Stimulated activated CD8-positive, alpha-beta memory T cell treated with anti-CD3 and anti-CD28 coated beads, Interleukin-15, amount 100 ng/mL, for 48 hours (primary cell): ENCODE measurements at regions not wholly inside any gene's neighbourhood (a gene's known extent, or its start where the extent isn't known, plus 50 kb on each side); places are given as distances from the start of the nearest gene placed in this dataset.
"Not testable (repeated sequence)": the region's sequence is repeated elsewhere in the genome, so short reads cannot be mapped to it uniquely, and the experiment has no call there.

Experiments
- DNase-seq, 2 donors: peaks; one replicate each; pipeline ENCODE4 v3.0.0-alpha.2; 2020; ENCODE audit warnings: low read depth in 2 of 2

DNA sequence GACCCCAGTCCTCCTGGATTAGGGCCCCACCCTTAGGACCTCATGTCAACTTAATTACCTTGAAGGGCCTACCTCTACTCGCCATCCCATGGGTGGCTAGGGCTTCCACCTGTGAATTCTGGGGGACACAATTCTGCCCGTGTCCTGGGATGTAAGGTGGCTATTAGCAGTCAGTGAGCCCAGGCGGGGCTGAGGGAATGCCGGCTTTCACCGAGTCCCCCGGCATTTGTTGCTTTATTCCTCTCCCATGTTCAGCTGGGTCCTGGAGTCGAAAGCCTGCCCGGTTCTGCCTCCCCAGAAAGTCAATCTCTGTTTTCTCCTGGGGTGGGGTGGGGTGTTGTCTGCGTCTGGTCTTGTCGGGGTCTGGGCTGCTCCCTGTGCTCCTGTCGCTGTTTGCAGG lies 125.6 kb downstream of the GLRX3 start:
- DNase-seq, result no peak

- DNase-seq, result no peak
Observed at GRCh38 chr10:130263289-130263688, 127.1 kb downstream of the GLRX3 start.

- DNase-seq, result no peak
Observed at GRCh38 chr10:130265542-130265941, 129.4 kb downstream of the GLRX3 start.

GRCh38 chr10:130282492-130283218 lies 146.5 kb downstream of the GLRX3 start:
- DNase-seq, result no peak

DNA sequence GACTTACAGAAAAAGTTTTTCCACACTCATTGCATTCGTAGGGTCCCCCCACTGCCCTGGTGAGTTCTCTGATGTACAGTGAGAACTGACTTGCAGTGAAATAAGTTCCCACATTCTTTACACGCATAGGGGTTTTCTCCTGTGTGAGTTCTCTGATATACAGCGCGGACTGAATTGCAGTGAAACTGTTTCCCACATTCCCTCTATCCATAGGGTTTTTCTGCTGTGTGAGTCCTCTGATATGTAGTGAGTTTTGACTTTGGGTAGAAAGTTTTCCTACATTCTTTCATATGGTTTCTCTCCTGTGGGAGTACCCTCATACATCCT lies 147.0 kb downstream of the GLRX3 start:
- DNase-seq, result no peak

GRCh38 chr10:130295761-130296160 lies 159.6 kb downstream of the GLRX3 start:
- not testable (repeated sequence) for DNase-seq

DNA sequence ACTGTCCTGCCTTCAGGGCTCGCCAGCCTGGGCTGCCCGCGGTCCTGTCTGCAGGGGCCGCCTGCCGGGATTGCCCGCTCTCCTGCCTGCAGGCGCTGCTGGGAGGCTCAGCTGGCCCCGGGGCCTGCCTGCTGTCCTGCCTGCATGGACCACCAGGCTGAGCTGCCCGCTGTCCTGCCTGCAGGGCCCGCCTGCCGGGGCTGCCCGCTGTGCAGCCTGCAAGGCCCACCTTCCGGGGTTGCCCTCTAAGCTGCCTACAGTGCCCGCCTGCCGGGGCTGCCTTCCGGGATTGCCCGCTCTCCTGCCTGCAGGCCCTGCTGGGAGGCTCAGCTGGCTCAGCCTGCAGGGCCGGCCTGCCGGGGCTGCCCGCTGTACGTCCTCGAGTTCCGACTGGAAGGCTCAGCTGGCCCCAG lies 164.4 kb downstream of the GLRX3 start:
- DNase-seq, result peak; percentile 12 to 60

- DNase-seq, result peak; percentile 24 to 74
Observed at GRCh38 chr10:130301021-130301892, 165.1 kb downstream of the GLRX3 start.

DNA sequence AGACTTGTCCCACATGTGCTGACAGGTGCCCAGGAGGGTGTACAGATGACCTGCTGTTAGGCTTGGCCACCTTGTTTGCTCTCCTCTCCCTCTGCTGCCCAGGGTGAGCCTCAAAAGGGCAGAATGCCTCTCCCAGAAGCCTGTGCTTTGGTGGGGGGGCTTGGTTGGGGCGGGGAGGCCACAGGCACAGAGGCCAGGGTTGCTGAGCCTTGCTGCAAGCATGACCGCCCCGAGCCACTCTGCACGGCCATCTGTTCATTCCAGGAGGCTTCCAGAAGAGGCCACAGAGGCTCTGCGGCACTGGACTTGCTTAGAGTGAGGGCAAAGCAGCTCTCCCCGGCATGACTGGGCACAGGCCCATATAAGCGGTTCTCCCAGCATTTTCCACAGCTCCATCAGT lies 190.8 kb downstream of the GLRX3 start:
- DNase-seq, result no peak

DNA sequence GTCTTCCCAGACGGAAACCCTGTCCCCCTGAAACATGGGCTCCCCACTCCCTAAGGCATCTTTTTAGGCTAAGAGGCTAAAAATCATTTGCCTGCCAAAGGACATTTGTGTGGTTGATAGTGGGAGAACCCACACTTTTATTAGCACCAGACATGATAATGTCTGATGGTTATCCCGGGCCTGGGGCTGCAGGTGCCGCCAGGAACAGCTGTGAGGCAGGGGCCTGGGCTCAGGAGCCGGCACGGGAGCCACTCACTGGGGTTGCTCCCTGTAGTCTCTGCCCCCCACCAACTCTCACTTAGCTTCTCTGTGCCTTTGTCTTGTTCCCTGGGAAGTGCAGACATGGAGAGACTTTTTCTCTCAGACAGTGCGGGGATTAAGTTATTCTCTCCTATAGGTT lies 193.6 kb downstream of the GLRX3 start:
- no peak for DNase-seq

DNA sequence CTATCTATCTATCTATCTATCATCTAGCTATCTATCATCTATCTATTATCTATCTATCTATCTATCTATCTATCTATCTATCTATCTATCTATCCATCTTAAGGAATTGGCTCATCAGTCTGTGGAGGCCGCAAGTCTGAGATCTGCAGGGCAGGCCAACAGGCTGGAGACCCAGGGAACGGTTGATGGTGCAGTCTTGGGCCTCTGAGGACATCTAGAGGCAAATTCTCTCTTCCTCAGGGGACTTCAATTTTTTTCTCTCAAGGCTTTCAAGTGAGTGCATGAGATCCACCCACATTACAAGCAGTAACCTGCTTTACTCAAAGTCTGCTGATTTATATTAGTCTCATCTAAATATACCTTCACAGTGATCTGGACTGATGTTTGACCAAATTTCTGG lies 197.0 kb downstream of the GLRX3 start:
- no peak for DNase-seq

DNA sequence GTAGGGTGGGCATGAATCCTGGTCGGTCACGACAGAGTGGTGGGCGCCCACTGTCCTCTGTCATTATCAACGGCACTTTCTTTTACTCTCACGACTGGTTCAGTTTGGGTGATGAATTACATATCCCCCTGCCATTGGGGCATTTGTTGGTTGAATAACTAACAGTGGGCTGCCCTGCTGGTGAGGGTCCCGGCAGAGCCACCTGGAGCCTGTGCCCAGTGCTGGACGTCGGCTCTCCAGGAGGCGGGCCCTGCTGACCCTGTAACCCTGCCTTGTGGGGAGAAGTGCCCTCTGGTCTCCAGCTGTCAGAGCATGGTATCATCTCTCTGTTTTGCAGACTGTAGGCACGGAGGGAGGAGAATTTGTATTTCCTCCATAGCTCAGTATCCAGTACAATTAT lies 199.1 kb downstream of the GLRX3 start:
- no peak for DNase-seq

DNA sequence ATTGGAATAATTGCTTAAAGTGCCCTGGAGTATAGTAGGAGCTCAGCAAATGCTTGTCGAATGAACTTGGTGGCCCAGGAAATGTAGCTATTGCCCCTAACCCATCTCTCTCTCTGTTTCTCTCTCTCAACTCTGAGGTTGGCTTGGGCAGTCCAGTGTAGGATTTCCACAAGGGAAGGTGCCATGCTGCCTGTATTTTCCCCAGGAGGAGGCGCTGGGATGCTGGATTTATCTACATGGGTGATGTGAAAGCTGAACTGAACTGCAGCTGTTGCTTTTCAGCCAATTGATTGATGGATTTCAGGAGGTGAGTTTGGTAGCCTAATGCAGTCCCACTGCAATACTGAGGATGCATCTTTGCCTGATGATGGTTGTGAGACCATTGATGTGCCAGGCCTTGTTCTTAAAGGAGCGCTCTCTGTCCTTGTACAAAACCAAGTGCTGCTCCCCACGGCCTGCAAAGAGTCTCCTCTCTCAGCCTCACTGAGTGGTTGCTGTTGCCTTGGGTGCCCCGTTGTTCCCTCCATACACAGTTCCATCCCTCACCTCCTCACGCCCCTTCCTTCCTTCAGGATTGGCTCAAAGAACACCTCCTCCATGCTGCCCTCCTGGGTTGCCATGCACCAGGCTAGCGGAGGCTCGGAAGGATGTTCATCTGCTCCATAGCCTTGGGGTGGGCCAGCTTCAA lies 200.6 kb downstream of the GLRX3 start:
- no peak for DNase-seq

DNA sequence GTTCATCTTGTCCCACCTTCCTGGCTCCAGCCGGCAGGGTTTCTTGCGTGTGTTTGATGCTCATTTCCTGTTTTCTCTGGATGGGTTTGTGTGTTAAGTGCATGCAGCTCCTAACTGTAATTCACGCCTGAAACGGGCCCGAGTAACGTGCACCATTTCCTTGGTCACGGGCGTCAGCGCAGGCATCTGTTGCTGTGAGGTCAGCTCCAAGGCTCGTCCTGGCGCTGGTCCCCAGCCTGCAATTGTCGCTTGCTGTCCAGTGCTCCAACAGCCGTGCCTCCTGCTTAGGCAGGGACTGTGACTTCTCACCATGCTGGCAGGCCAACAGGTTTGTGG lies 201.1 kb downstream of the GLRX3 start:
- DNase-seq, result no peak

- no peak for DNase-seq
Observed at GRCh38 chr10:130337696-130338635, 201.8 kb downstream of the GLRX3 start.

GRCh38 chr10:130338636-130339024 lies 202.4 kb downstream of the GLRX3 start:
- DNase-seq, result no peak

- no peak for DNase-seq
Observed at GRCh38 chr10:130339091-130339490, 202.9 kb downstream of the GLRX3 start.

- DNase-seq, result no peak
Observed at GRCh38 chr10:130339911-130340310, 203.7 kb downstream of the GLRX3 start.

- DNase-seq, result no peak
Observed at GRCh38 chr10:130340816-130341215, 204.6 kb downstream of the GLRX3 start.

DNA sequence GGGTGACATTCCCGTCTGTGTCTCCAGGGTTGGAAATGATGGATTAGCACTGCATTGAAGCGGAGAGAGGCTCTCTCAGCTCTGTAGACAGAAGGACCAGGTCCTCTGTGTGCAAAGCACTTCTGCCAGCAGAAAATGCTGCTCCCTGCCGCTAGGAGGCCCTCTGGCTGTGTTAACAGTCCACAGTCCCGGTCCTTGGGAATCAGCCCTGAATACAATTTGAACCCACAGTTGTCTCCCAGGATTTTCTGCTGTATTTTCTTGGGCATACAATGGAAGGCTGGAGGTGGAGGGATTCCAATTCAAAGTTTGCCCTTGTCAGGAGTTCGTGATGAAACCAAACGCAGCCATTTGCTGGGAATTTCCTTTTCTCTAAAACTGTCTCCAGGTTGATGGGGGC lies 205.2 kb downstream of the GLRX3 start:
- DNase-seq, result no peak

DNA sequence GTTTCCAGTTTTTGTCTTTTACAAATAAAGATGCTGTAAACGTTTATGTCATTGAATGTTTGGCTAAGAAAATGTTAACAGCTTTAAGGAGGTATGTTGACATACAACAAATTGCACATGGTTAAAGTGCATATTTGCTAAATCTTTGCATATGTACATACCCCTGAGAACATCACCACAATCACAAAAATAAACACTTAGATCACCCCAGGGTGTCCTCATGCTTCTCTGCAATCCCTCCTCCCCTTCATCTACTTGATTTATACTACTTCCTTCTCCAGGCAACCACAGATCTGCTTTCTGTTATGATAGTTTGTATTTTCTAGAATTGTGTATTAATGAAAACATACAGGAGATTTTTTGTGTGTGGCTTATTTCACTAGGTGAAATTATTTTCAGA lies 209.5 kb downstream of the GLRX3 start:
- DNase-seq, result no peak

GRCh38 chr10:130350996-130351395 lies 214.8 kb downstream of the GLRX3 start:
- no peak for DNase-seq
